Neural crest cell (in vitro differentiated cells): ENCODE measurements at regions not wholly inside any gene's neighbourhood (a gene's known extent, or its start where the extent isn't known, plus 50 kb on each side); places are given as distances from the start of the nearest gene placed in this dataset.

ENCODE experiments used
- DNase-seq: peaks from one replicate; pipeline ENCODE4 v3.0.0; 2021; ENCODE audit warnings: low read depth, mixed read lengths, low spot score
- H3K27ac Mint-ChIP-seq: one replicate; pipeline ENCODE4 v1.8.0; 2021; ENCODE audit warnings: mild to moderate bottlenecking, mixed read lengths; ENCODE audit not compliant: unreplicated experiment
- H3K27me3 Mint-ChIP-seq: 2 replicates; pipeline ENCODE4 v1.8.0; 2021; ENCODE audit warnings: low read depth, mild to moderate bottlenecking, mixed read lengths
- H3K36me3 Mint-ChIP-seq: 2 replicates; pipeline ENCODE4 v1.8.0; 2021; ENCODE audit warnings: low read depth, mild to moderate bottlenecking, mixed read lengths
- H3K4me1 Mint-ChIP-seq: 2 replicates; pipeline ENCODE4 v1.8.0; 2021; ENCODE audit warnings: mixed read lengths
- H3K4me3 Mint-ChIP-seq: one replicate; pipeline ENCODE4 v1.8.0; 2021; ENCODE audit warnings: mild to moderate bottlenecking, mixed read lengths
- H3K9me3 Mint-ChIP-seq: 2 replicates; pipeline ENCODE4 v1.8.0; 2021; ENCODE audit warnings: mixed read lengths
- CTCF ChIP-seq: fragments of 200-600 bp; sonication (generic); conservative IDR thresholded peaks from 2 replicates; pipeline ENCODE4 v1.5.0; 2021; ENCODE audit warnings: antibody characterized with exemption, mild to moderate bottlenecking

GRCh38 chr4:158322109-158322508 lies 111.8 kb downstream of the TMEM144 start:
- H3K36me3 Mint-ChIP-seq, result no peaks in the 10 kb centered on the region
- DNase-seq, result no peak
- no peaks in the 10 kb centered on the region for H3K9me3 Mint-ChIP-seq
- no peak overlapping the region for H3K4me3 Mint-ChIP-seq
- no peaks in the 10 kb centered on the region for H3K27me3 Mint-ChIP-seq
- no peak for TF ChIP-seq CTCF
- H3K27ac Mint-ChIP-seq, result no peak overlapping the region
- H3K4me1 Mint-ChIP-seq, result no peaks in the 10 kb centered on the region

- no peak for DNase-seq
- no peak overlapping the region for H3K4me3 Mint-ChIP-seq
- no peaks in the 10 kb centered on the region for H3K27me3 Mint-ChIP-seq
- no peaks in the 10 kb centered on the region for H3K36me3 Mint-ChIP-seq
- H3K4me1 Mint-ChIP-seq, result no peaks in the 10 kb centered on the region
- peaks cover 3% of the 10 kb centered on the region for H3K9me3 Mint-ChIP-seq
- H3K27ac Mint-ChIP-seq, result no peak overlapping the region
- no peak for TF ChIP-seq CTCF
These were observed 117.2 kb downstream of the TMEM144 start for GRCh38 chr4:158327525-158327924.

- H3K36me3 Mint-ChIP-seq, result no peaks in the 10 kb centered on the region
- DNase-seq, result no peak
- H3K4me1 Mint-ChIP-seq, result no peaks in the 10 kb centered on the region
- no peak for TF ChIP-seq CTCF
- H3K4me3 Mint-ChIP-seq, result no peak overlapping the region
- peaks cover 3% of the 10 kb centered on the region for H3K9me3 Mint-ChIP-seq
- H3K27ac Mint-ChIP-seq, result no peak overlapping the region
- H3K27me3 Mint-ChIP-seq, result no peaks in the 10 kb centered on the region
These were observed 121.6 kb downstream of the TMEM144 start for GRCh38 chr4:158331863-158332262.

- no peak for DNase-seq
- Mint-ChIP-seq H3K27ac (no peak overlapping the region), H3K36me3 (no peaks in the 10 kb centered on the region), H3K27me3 (no peaks in the 10 kb centered on the region), H3K9me3 (no peaks in the 10 kb centered on the region), H3K4me3 (no peak overlapping the region), H3K4me1 (no peaks in the 10 kb centered on the region)
- TF ChIP-seq CTCF, result no peak
These were observed 123.5 kb downstream of the TMEM144 start for GRCh38 chr4:158333820-158334219.

GRCh38 chr4:158341896-158342295 lies 131.6 kb downstream of the TMEM144 start:
- DNase-seq, result no peak
- H3K36me3 Mint-ChIP-seq, result no peaks in the 10 kb centered on the region
- no peaks in the 10 kb centered on the region for H3K27me3 Mint-ChIP-seq
- H3K27ac Mint-ChIP-seq, result no peak overlapping the region
- H3K4me3 Mint-ChIP-seq, result no peak overlapping the region
- TF ChIP-seq CTCF, result no peak
- H3K4me1 Mint-ChIP-seq, result no peaks in the 10 kb centered on the region
- H3K9me3 Mint-ChIP-seq, result peaks cover 2% of the 10 kb centered on the region

DNA sequence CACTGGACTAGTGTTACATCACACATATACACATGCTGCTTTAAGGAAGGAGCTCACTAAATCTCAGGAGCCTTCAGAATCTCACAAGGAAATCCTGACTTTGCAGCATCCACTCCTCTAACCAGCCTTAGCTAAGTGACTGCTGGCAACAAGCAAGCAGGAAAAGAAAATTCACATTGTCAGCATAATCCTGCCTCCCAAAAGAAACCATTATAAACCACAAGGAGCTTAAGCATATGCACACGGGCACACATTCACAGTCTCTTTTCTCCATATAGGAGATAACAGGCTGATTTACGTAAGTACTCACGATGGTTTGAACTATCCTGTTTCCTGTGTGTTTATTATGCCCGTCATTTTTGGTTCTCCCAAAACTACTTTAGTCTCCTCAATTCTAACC lies 136.3 kb downstream of the TMEM144 start:
- Mint-ChIP-seq H3K4me3 (no peak overlapping the region), H3K27ac (no peak overlapping the region)

More for the DNA sequence above, 136.3 kb downstream of the TMEM144 start:
- no peak for DNase-seq
- H3K36me3 Mint-ChIP-seq, result no peaks in the 10 kb centered on the region
- no peaks in the 10 kb centered on the region for H3K27me3 Mint-ChIP-seq
- TF ChIP-seq CTCF, result no peak
- no peaks in the 10 kb centered on the region for H3K9me3 Mint-ChIP-seq
- no peaks in the 10 kb centered on the region for H3K4me1 Mint-ChIP-seq
